ENCODE measurements at regions not wholly inside any gene's neighbourhood (a gene's known extent, or its start where the extent isn't known, plus 50 kb on each side); places are given as distances from the start of the nearest gene placed in this dataset.
A peak's percentile ranks its signal among the peaks of the same experiment; 100 is the strongest.
"Not testable (repeated sequence)": the region's sequence is repeated elsewhere in the genome, so short reads cannot be mapped to it uniquely, and the experiment has no call there.

- no peak for DNase-seq
Observed at GRCh38 chr6:3900744-3901336, 51.7 kb downstream of the FAM50B start.

DNA sequence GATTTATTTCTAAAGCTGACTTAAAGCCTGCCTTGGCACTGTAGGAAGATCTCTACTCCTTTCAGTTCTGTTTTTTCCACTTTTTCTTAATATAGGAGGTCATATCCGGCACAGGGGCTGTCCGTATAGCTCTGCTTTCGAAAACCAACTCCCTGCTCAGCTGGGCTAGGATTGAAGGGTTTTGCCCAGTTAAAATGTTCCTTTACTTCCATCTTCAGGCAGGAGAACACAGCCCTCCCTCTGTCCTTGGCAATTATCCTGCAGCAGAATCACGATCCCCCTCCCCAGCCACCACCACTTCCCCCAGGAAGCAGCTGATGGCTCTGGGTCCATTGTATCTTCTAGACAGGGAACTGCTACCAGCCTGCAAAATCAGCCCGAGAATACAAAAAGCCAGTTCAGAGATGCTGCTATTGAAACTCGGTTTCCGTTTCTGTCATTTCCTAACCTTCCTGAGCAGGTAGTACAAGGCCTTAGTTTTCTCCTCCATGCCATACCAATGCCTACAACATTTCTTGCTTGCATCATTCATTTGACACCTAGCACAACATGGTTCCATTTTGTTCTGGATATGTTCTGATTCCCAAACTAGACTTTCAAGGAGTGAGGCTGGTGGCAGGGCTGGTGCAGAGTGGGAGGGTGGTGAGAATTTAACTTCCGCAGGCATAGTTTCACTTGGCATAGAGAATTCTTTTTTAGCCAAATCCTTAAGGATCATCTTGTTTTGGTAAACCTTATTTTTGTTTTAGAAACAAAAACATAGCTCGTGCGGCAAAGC lies 53.9 kb downstream of the FAM50B start:
- no peak for DNase-seq

GRCh38 chr6:3904518-3904917 lies 55.3 kb downstream of the FAM50B start:
- no peak for DNase-seq

GRCh38 chr6:3905945-3906845 lies 57.0 kb downstream of the FAM50B start:
- no peak for DNase-seq

- DNase-seq, result no peak
Observed at GRCh38 chr6:3906846-3907151, 57.6 kb downstream of the FAM50B start.

DNA sequence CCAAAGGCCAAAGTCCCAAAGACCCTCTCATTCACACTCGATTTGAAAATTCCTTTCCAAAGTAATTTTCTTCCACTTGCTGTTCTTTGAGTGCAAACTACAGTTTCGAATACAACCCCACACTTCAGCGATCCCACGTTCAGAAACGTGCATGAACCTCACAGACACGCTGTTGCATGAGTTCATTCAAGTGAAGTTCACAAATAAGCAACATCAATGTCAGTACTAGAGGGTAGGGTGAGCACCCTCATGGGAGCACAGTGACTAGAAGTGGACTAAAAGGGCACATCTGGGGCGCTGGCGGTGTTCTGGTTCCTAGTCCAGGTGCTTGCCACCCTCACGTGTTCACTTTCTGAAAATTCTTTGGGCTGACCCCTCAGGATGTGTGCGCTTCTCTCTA lies 59.0 kb downstream of the FAM50B start:
- no peak for DNase-seq

DNA sequence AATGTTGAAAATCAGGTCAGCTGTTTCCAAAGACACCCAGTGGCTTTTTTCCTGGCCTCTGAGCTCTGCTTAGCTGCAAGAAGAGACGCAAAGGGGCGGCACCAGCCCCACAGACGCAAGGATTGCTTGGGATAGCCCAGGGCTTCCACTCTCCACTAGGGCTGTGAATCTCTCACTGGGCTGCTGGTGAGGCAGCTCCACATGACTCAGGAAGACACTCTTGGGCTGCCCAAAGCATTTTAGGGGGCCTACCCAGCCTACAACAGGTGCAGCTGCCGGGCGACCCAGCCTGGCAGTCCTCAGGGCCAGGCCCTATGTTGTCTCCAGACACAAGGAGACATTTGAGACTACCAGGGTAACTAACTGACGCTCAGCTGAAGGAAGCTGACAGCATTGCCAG lies 59.8 kb downstream of the FAM50B start:
- DNase-seq, result no peak

DNA sequence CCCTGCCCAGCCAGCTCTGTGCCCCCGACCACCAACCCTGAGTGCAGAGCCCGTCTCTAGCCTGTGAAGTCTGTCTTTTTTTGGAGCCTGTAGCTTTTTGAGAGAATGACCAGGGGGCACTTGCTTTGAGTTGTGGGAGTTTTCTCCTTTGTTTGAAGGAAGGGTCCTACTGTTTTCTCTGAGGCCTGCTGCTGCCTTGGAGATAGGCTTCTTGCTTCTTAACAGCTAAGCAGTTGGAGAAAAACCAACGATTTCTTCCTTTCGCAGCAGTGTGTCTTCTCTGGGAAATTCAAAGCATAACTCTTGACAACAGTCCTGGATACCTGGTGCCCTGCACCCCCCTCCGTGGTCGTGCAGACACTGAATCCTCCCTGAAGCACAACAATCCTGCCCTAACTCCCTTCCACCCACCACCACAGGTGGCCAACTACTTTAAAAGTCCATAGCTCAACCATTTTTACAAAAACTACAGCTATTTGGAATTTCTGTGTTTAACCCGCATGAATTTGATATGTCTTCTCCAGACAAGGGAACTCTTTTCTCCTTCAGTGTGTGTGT lies 61.0 kb downstream of the FAM50B start:
- DNase-seq, result no peak

DNA sequence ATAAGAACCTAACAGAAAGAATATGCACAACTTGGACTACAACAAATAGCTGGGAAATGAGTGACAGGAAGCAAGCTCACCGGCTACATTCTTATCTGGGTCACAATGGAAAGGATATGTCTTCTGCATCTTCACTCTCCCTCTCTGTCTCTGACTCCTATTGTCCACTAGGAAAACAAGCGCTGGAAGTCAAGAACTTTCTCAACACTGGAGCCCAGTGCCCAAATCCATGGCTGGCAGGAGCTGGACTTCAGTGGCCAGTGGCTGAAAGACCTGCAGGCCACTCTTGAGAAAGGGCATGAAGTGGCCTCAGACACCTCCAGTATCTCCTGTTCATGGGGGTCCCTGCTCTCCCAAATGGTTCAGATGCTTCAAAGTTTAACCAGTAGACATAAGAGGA lies 62.0 kb downstream of the FAM50B start:
- no peak for DNase-seq

DNA sequence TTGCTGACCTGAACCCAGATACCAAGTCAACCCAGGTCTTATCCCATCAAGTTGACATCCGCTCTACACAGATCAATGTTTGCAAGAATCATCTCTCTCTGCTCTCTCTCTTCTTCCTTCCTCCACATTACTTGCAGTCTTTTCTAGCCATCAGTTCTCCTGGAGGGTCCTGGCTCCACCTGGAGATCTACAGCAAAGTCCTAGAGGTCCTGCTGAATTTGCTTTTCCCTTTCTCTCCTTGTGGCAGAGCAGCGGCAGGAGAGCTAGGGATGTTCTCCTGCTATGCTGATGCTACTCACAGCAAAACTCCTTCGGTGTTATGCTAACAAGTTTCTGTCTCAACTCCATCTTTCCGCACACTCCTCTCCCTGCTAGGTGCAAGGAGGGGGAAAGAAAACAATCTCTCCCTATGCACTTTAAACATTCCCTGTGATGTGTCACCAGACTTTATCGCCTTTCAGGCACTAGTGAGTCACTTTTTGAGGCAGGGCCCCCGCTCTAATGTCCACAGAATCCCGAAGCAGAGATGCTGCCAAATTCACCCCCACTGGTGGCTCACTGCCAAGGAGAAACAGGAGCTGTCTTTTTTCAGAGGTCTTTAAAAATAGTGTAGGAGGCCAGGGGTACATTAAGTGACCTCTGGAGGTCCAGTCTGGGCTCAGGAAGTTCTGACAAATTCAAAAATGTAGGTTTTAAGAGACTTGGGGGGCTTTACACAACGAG lies 62.6 kb downstream of the FAM50B start:
- no peak for DNase-seq

- DNase-seq, result no peak
Observed at GRCh38 chr6:3912361-3913076, 63.3 kb downstream of the FAM50B start.

- DNase-seq, result no peak
Observed at GRCh38 chr6:3913077-3913957, 64.1 kb downstream of the FAM50B start.

- no peak for DNase-seq
Observed at GRCh38 chr6:3913958-3914337, 64.8 kb downstream of the FAM50B start.

GRCh38 chr6:3915076-3915791 lies 66.1 kb downstream of the FAM50B start:
- peak; percentile 68 for DNase-seq

- DNase-seq, result no peak
Observed at GRCh38 chr6:3916211-3916610, 67.0 kb downstream of the FAM50B start.

- not testable (repeated sequence) for DNase-seq
Observed at GRCh38 chr6:3916749-3917148, 67.6 kb downstream of the FAM50B start.

- no peak for DNase-seq
Observed at GRCh38 chr6:3918469-3918868, 69.3 kb downstream of the FAM50B start.

DNA sequence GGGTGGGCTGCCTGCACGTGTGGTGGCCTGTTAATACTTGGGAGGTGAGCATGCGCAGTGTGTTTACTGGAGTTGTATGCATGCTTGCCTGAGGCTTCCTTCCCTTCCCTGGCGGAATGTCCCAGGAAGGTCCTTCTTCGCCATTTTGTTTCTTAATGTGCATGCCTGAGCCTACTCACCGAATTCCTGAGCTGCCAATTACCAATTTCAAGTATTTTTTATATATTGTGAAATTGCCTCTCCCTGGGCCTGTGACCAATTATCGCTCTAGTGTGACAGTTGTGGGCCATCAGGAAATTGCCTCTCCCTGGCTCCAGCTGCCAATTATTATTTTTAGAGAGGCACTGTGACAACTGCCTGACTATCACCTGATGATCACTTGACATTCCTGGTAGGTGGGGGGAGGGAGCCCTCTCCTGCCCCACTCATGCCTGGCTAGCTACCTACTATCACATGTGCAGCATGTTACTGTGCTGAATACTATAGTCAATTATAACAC lies 70.0 kb downstream of the FAM50B start:
- no peak for DNase-seq

GRCh38 chr6:3919849-3920248 lies 70.7 kb downstream of the FAM50B start:
- no peak for DNase-seq

DNA sequence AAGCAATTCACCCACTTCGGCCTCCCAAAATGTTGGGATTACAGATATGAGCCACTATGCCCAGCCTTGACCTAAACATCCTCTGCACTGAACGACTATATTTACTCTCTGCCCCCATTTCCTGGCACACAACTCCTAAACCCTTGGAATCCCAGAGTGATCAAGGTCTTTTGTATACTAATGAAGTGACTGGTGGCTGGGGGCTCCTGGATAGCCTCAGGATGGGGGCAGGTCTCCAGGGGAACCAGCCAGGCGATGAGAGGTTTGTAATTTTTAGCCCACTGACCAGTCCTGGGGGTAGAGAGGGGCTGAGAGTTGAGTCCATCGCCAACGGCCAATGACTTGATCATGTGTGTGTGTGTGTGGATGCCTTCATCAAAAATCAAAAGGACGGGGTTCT lies 71.1 kb downstream of the FAM50B start:
- no peak for DNase-seq
